Caco-2 (cell line): ENCODE measurements at regions not wholly inside any gene's neighbourhood (a gene's known extent, or its start where the extent isn't known, plus 50 kb on each side); places are given as distances from the start of the nearest gene placed in this dataset.

Experiments used
- BruUV-seq: library from RNA; stranded (reverse); fragments of 400-500 nt; replicated peaks from 2 replicates; lab custom pipeline; 2021; lab: Mats Ljungman, UMichigan
- CTCF ChIA-PET: fragments of 300-600 bp; sonication (Branson Sonifier 250); formaldehyde crosslinking; loops from one replicate; lab custom pipeline; 2022; ENCODE audit warnings: antibody characterized with exemption; lab: Charles Lee
- POLR2A ChIA-PET: fragments of 300-600 bp; sonication (Branson Sonifier 250); formaldehyde crosslinking; loops from one replicate; lab custom pipeline; 2022; ENCODE audit warnings: antibody characterized with exemption; lab: Charles Lee
- DNase-seq, 2 experiments: peaks; one replicate each; pipeline versions ENCODE4 v3.0.0 to v3.0.0-alpha.2; 2020 to 2022
- H3K27me3 ChIP-seq: replicated peaks from 2 replicates; pipeline ENCODE4 v1.6.0; 2011; ENCODE audit warnings: low read length; ENCODE audit not compliant: control insufficient read depth, insufficient read depth
- H3K36me3 ChIP-seq: 2 replicates; pipeline ENCODE4 v1.5.1; 2011; ENCODE audit warnings: low read length; ENCODE audit not compliant: control insufficient read depth, insufficient read depth
- H3K4me1 ChIP-seq: fragments of 250-450 bp; sonication (Bioruptor Pico); 2 replicates; pipeline ENCODE4 v1.5.1; 2020; ENCODE audit warnings: mild to moderate bottlenecking
- H3K4me3 ChIP-seq: 2 replicates; pipeline ENCODE4 v1.5.1; 2011; ENCODE audit warnings: low read depth, mild to moderate bottlenecking, control low read depth, low read length
- H3K9me3 ChIP-seq: fragments of 250-450 bp; sonication (Bioruptor Pico); 2 replicates; pipeline ENCODE4 v1.5.1; 2020; ENCODE audit warnings: mild to moderate bottlenecking, moderate library complexity
- H3K27ac Mint-ChIP-seq: one replicate; pipeline ENCODE4 v1.8.0; 2022; ENCODE audit warnings: mixed read lengths; ENCODE audit not compliant: unreplicated experiment
- H3K27me3 Mint-ChIP-seq: one replicate; pipeline ENCODE4 v1.8.0; 2022; ENCODE audit warnings: mixed read lengths; ENCODE audit not compliant: insufficient read depth, unreplicated experiment
- H3K36me3 Mint-ChIP-seq: one replicate; pipeline ENCODE4 v1.8.0; 2022; ENCODE audit warnings: mild to moderate bottlenecking, mixed read lengths; ENCODE audit not compliant: insufficient read depth, unreplicated experiment
- H3K4me1 Mint-ChIP-seq: one replicate; pipeline ENCODE4 v1.8.0; 2022; ENCODE audit warnings: low read depth, mixed read lengths; ENCODE audit not compliant: unreplicated experiment
- H3K4me3 Mint-ChIP-seq: one replicate; pipeline ENCODE4 v1.8.0; 2022; ENCODE audit warnings: mild to moderate bottlenecking, moderate library complexity, mixed read lengths; ENCODE audit not compliant: unreplicated experiment
- H3K9me3 Mint-ChIP-seq: one replicate; pipeline ENCODE4 v1.8.0; 2022; ENCODE audit warnings: mixed read lengths; ENCODE audit not compliant: unreplicated experiment
- CTCF ChIP-seq, 2 experiments: fragments of 200-600 bp in 1 of 2; IDR thresholded peaks; 1 replicate in 1 of 2; 2 replicates in 1 of 2; pipeline versions ENCODE4 v1.5.1 to v1.8.0; 2011 to 2022; ENCODE audit warnings: antibody characterized with exemption in 1 of 2, control low read depth in 1 of 2, inconsistent platforms in 1 of 2, low read depth in 1 of 2, low read length in 1 of 2, mild to moderate bottlenecking in 1 of 2, moderate library complexity in 1 of 2; ENCODE audit not compliant: insufficient read depth in 1 of 2, severe bottlenecking in 1 of 2, unreplicated experiment in 1 of 2
- intact Hi-C: fragments of 100-400 bp; cut with micrococcal nuclease; formaldehyde crosslinking; loops from one replicate; pipeline ENCODE4 v1.10.0; 2022; ENCODE audit not compliant: unreplicated experiment

GRCh38 chr4:74848774-74849173, 54.5 kb upstream of the BTC start:
- DNase-seq = no peak
- peaks cover 5% of the 10 kb centered on the region; the same call in 1 of the 2 replicates for H3K4me1 ChIP-seq
- no peaks in the 10 kb centered on the region for H3K36me3 ChIP-seq
- Mint-ChIP-seq H3K36me3 (no peaks in the 10 kb centered on the region), H3K4me1 (peaks cover 16% of the 10 kb centered on the region), H3K4me3 (no peak overlapping the region), H3K27me3 (no peaks in the 10 kb centered on the region), H3K9me3 (no peaks in the 10 kb centered on the region), H3K27ac (no peak overlapping the region)
- no peak for TF ChIP-seq CTCF (IDR thresholded peaks at IDR 0.05; ENCODE audit: insufficient read depth in 1 of 2, low read depth in 1 of 2, low read length in 1 of 2, severe bottlenecking in 1 of 2, unreplicated experiment in 1 of 2)
- POLR2A ChIA-PET = no interaction called here
- no peak overlapping the region for H3K4me3 ChIP-seq
- BruUV-seq = no TSS peak
- no peaks in the 10 kb centered on the region for H3K9me3 ChIP-seq
- intact Hi-C loops = no loop called here
- H3K27me3 ChIP-seq = no peaks in the 10 kb centered on the region
- CTCF ChIA-PET = interaction anchor here (0.6 kb wide), 1 partner anchor 26 kb away, joined by 3 read pairs; no protein-coding TSS in a partner anchor

GRCh38 chr4:74845834-74846233, 51.5 kb upstream of the BTC start:
- H3K9me3 Mint-ChIP-seq = no peaks in the 10 kb centered on the region
- peaks cover 6% of the 10 kb centered on the region for H3K4me1 Mint-ChIP-seq
- POLR2A ChIA-PET = no interaction called here

More at GRCh38 chr4:74845834-74846233, 51.5 kb upstream of the BTC start:
- Mint-ChIP-seq H3K4me3 (no peak overlapping the region), H3K27ac (no peak overlapping the region), H3K27me3 (no peaks in the 10 kb centered on the region), H3K36me3 (no peaks in the 10 kb centered on the region)
- Histone ChIP-seq H3K9me3 (no peaks in the 10 kb centered on the region), H3K36me3 (no peaks in the 10 kb centered on the region), H3K4me3 (no peak overlapping the region), H3K27me3 (no peaks in the 10 kb centered on the region), H3K4me1 (no peaks in the 10 kb centered on the region)
- intact Hi-C loops = no loop called here
- CTCF ChIA-PET = no interaction called here
- no peak for DNase-seq
- no peak for TF ChIP-seq CTCF (IDR thresholded peaks at IDR 0.05; ENCODE audit: insufficient read depth in 1 of 2, low read depth in 1 of 2, low read length in 1 of 2, severe bottlenecking in 1 of 2, unreplicated experiment in 1 of 2)
- BruUV-seq = no TSS peak
